ENCODE measurements at regions not wholly inside any gene's neighbourhood (a gene's known extent, or its start where the extent isn't known, plus 50 kb on each side); places are given as distances from the start of the nearest gene placed in this dataset.

DNA sequence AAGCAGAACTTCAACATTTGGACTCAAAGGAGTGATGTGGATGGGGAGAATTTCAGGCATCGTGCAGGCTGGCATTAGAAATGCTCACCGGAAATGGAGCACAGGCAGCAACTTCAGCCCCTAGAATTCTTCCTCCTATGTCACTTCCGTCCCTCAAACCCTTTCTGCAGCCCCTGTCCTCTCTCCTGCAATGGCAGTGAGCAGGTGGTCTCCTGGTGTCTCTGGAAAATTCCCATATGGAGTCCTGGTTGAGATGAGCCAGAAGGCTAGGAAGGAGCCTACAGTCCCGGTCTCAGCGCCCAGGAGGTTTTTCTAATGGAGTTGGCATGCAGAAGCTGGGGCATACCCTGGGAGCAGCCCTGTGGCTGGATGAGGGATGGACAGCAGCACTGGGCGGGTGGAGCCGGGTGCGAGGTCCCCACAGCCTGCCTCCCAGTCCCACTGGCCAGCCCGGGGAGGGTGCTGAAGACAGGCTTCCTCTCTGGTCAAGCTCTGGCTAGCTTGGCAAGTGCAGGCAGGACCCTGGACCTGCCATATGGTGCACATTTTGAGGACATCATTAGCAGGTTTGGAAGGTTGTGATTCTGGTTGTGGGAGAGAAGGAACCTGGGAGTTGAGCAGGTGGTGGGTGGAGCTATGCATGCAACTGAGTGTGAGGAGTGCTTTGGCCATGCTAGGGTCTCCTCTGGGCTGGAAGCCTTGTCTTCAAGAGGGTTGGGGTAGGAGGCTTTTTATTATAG is 59.8 kb upstream of the B3GAT1 start:
- no peak overlapping the region for H3K27ac ChIP-seq
- DNase-seq: no peak
- no peaks in the 10 kb centered on the region for H3K9me3 ChIP-seq
- peaks cover 0 to 65% of the 10 kb centered on the region in 2 donors for H3K27me3 ChIP-seq
- H3K4me3 ChIP-seq: no peak overlapping the region
- TF ChIP-seq, protein P1, sequence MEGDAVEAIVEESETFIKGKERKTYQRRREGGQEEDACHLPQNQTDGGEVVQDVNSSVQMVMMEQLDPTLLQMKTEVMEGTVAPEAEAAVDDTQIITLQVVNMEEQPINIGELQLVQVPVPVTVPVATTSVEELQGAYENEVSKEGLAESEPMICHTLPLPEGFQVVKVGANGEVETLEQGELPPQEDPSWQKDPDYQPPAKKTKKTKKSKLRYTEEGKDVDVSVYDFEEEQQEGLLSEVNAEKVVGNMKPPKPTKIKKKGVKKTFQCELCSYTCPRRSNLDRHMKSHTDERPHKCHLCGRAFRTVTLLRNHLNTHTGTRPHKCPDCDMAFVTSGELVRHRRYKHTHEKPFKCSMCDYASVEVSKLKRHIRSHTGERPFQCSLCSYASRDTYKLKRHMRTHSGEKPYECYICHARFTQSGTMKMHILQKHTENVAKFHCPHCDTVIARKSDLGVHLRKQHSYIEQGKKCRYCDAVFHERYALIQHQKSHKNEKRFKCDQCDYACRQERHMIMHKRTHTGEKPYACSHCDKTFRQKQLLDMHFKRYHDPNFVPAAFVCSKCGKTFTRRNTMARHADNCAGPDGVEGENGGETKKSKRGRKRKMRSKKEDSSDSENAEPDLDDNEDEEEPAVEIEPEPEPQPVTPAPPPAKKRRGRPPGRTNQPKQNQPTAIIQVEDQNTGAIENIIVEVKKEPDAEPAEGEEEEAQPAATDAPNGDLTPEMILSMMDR (IDR thresholded peaks at IDR 0.05): no peak
- H3K4me1 ChIP-seq: no peaks in the 10 kb centered on the region
- no peak for ATAC-seq
- no peaks in the 10 kb centered on the region for H3K36me3 ChIP-seq
- intact Hi-C loops (cut with DNase I): no loop called here

DNA sequence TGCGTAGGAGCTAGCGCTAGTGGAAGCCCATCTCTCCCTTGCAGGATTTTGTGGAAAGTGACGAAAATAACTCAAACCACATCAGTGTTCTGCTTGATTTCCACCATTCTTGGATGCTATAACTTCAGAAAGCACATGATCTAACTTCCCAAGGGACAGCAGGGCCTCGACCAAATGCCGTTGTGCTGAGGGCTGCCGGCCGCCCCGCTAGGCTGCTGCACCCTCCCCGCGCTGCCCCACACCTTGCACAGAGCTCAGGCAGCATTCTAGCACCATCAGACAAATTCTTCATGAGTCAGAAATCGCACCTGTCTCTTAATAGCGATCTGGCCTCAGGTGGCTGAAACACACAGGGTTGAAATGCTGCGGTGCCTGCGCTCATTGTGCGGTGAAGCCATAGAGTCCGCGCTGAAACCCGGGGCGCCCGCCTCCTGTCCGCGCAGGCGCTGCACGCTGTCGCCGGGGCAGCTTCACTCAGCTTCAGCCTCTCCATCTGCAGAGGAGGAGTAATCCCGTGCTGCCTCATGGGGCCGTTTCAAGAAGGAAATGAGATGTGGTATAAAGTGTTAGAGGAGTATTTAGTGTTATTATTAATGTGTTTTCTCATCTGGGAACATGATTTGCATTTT is 59.2 kb upstream of the B3GAT1 start:
- H3K4me1 ChIP-seq: no peaks in the 10 kb centered on the region
- H3K27ac ChIP-seq: no peak overlapping the region
- intact Hi-C loops (cut with DNase I): no loop called here
- TF ChIP-seq, protein P1 (IDR thresholded peaks at IDR 0.05): no peak
- ATAC-seq (no peak), DNase-seq (no peak)
- peaks cover 0 to 65% of the 10 kb centered on the region in 2 donors for H3K27me3 ChIP-seq
- H3K36me3 ChIP-seq: no peaks in the 10 kb centered on the region
- no peak overlapping the region for H3K4me3 ChIP-seq
- H3K9me3 ChIP-seq: no peaks in the 10 kb centered on the region

- Histone ChIP-seq H3K4me3 (no peak overlapping the region), H3K9me3 (no peaks in the 10 kb centered on the region), H3K4me1 (no peaks in the 10 kb centered on the region), H3K36me3 (no peaks in the 10 kb centered on the region), H3K27me3 (peaks cover 0 to 68% of the 10 kb centered on the region in 2 donors), H3K27ac (no peak overlapping the region)
- ATAC-seq (no peak), DNase-seq (no peak)
- TF ChIP-seq, protein P1 (IDR thresholded peaks at IDR 0.05): no peak
- intact Hi-C loops (cut with DNase I): no loop called here
These were observed 58.2 kb upstream of the B3GAT1 start for GRCh38 chr11:134470238-134470637.

DNA sequence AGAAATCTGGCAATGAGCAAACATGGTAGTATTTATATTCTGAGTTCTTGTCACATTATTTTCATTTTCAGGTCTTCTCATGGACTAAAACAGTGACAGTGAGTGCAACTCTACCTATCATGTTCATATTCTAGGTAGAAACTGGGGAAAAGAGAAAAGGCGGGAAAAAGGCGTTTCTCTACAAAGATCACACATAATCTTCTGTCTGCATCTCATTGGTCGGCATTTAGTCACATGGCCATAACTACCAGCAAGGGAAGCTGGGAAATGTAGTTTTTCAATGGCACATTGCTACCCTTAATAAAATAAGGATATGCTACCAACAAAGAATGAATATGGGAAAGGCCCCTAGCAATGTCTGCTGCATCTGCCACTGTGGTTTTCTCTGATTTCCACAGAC is 57.6 kb upstream of the B3GAT1 start:
- H3K4me3 ChIP-seq: no peak overlapping the region
- peaks cover 0 to 68% of the 10 kb centered on the region in 2 donors for H3K27me3 ChIP-seq
- intact Hi-C loops (cut with DNase I): no loop called here
- no peaks in the 10 kb centered on the region for H3K4me1 ChIP-seq
- no peak for ATAC-seq
- no peaks in the 10 kb centered on the region for H3K36me3 ChIP-seq
- no peaks in the 10 kb centered on the region for H3K9me3 ChIP-seq
- DNase-seq: no peak
- TF ChIP-seq, protein P1 (IDR thresholded peaks at IDR 0.05): no peak
- H3K27ac ChIP-seq: no peak overlapping the region

DNA sequence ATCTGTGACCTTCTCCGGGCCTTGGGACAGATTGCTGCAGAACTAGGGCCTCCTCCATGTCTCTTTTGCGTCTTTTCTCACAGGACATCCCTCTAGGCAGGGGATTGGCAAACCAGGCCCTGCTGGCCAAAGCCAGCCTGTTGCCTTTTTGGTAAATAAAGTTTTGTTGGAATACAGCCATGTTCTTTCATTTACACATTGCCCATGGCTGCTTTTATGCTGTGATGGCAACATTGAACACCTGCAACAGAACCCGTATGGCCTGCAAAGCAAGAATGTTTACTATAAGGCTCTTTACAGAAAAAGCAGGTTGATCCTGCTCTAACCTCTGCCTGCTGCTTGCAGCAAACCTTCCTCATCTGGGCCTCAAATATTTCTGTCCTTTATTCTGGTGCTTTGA is 56.8 kb upstream of the B3GAT1 start:
- no peaks in the 10 kb centered on the region for H3K4me1 ChIP-seq
- no peaks in the 10 kb centered on the region for H3K9me3 ChIP-seq
- H3K27ac ChIP-seq: no peak overlapping the region
- ATAC-seq: no peak
- DNase-seq: peak in 1 of 4 donors; percentile 21
- intact Hi-C loops (cut with DNase I): no loop called here
- TF ChIP-seq, protein P1 (IDR thresholded peaks at IDR 0.05): no peak
- H3K27me3 ChIP-seq: peaks cover 0 to 67% of the 10 kb centered on the region in 2 donors
- no peak overlapping the region for H3K4me3 ChIP-seq
- H3K36me3 ChIP-seq: no peaks in the 10 kb centered on the region

Measured in left lung (tissue), 4 donors.